Brain microvascular endothelial cell (primary cell): ENCODE measurements at regions not wholly inside any gene's neighbourhood (a gene's known extent, or its start where the extent isn't known, plus 50 kb on each side); places are given as distances from the start of the nearest gene placed in this dataset.
A peak's percentile ranks its signal among the peaks of the same experiment; 100 is the strongest.

ENCODE experiments used
- DNase-seq: peaks from one replicate; pipeline ENCODE4 v3.0.0-alpha.2; 2020
- H3K27ac ChIP-seq: fragments of 250-450 bp; sonication (Bioruptor Pico); 2 replicates; pipeline ENCODE4 v1.5.1; 2020; ENCODE audit warnings: mild to moderate bottlenecking, moderate library complexity
- H3K27me3 ChIP-seq: fragments of 250-450 bp; sonication (Bioruptor Pico); replicated peaks from 2 replicates; pipeline ENCODE4 v1.5.1; 2020; ENCODE audit warnings: mild to moderate bottlenecking
- H3K36me3 ChIP-seq: fragments of 250-450 bp; sonication (Bioruptor Pico); replicated peaks from 2 replicates; pipeline ENCODE4 v1.5.1; 2020; ENCODE audit warnings: mild to moderate bottlenecking
- H3K4me3 ChIP-seq: 2 replicates; pipeline ENCODE4 v1.5.1; 2011; ENCODE audit warnings: low read depth, mild to moderate bottlenecking, control low read depth, low read length, moderate library complexity
- CTCF ChIP-seq: IDR thresholded peaks from 2 replicates; pipeline ENCODE4 v1.5.1; 2011; ENCODE audit warnings: low read depth, mild to moderate bottlenecking, moderate library complexity, low read length, control low read depth, inconsistent platforms; ENCODE audit errors: missing control alignments
- in situ Hi-C: cut with HindIII; loops from 2 replicates; pipeline ENCODE4 v1.10.0; 2017; ENCODE audit warnings: low sequenced_read_pairs, low pct_ligation_motif_present

DNA sequence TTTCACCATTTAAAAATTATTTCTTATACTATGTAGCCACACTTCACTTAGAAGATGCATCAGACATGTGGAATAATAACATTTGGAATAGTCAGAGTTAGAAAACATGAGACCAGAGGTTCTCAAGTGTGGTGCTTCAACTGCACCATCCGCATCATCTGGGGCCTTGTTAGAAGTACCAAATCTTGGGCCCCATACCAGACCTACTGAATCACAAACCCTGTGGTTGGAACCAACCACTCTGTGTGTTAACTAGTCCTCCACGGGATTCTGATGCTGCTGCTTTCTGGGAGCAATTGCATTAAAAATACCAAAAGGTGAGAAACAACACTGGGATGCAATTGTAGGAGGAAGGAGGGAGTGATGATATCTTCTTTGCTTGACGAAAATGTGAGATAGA lies 125.2 kb downstream of the GNAT3 start:
- DNase-seq, result peak; percentile 40
- in situ Hi-C loops, result no loop called here

GRCh38 chr7:80385508-80385907 lies 126.4 kb downstream of the GNAT3 start:
- no peak overlapping the region for H3K4me3 ChIP-seq
- DNase-seq, result peak; percentile 22
- in situ Hi-C loops, result no loop called here
- TF ChIP-seq CTCF, result no peak
- peak overlapping the region; percentile 0 for H3K27ac ChIP-seq
- H3K36me3 ChIP-seq, result no peaks in the 10 kb centered on the region
- H3K27me3 ChIP-seq, result no peaks in the 10 kb centered on the region

More for the DNA sequence above, 125.2 kb downstream of the GNAT3 start:
- Histone ChIP-seq H3K36me3 (no peaks in the 10 kb centered on the region), H3K27me3 (no peaks in the 10 kb centered on the region), H3K27ac (no peak overlapping the region), H3K4me3 (no peak overlapping the region)
- TF ChIP-seq CTCF, result no peak

DNA sequence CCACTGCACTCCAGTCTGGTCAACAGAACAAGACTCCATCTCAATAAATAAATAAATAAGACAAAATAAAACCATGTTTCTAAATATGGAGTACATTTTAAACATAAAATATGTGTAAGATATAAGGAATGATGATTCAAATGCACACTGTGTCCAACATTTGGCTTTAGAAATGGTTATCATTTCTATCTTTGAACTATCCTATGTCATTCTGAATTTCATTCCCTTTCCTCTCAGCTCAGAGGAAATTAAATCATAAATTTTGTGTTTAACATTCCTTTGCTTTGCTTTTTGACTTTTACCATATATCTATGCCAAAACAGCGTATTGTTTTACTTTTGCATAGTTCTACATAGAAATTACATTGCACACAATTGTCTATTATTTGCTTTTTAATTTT lies 130.9 kb downstream of the GNAT3 start:
- no peak for TF ChIP-seq CTCF
- no peak for DNase-seq
- no peak overlapping the region for H3K4me3 ChIP-seq
- no peak overlapping the region for H3K27ac ChIP-seq
- no peaks in the 10 kb centered on the region for H3K36me3 ChIP-seq
- no peaks in the 10 kb centered on the region for H3K27me3 ChIP-seq
- in situ Hi-C loops, result no loop called here

GRCh38 chr7:80379034-80379982 lies 132.6 kb downstream of the GNAT3 start:
- no peak for DNase-seq
- no peak overlapping the region for H3K27ac ChIP-seq
- in situ Hi-C loops, result no loop called here

GRCh38 chr7:80374321-80374720 lies 137.5 kb downstream of the GNAT3 start:
- TF ChIP-seq CTCF, result no peak
- Histone ChIP-seq H3K27me3 (no peaks in the 10 kb centered on the region), H3K4me3 (no peak overlapping the region), H3K27ac (no peak overlapping the region), H3K36me3 (no peaks in the 10 kb centered on the region)
- in situ Hi-C loops, result no loop called here
- no peak for DNase-seq

More at GRCh38 chr7:80379034-80379982, 132.6 kb downstream of the GNAT3 start:
- Histone ChIP-seq H3K4me3 (no peak overlapping the region), H3K27me3 (no peaks in the 10 kb centered on the region), H3K36me3 (no peaks in the 10 kb centered on the region)
- TF ChIP-seq CTCF, result no peak
